LNCAP (cell line): ENCODE measurements at regions not wholly inside any gene's neighbourhood (a gene's known extent, or its start where the extent isn't known, plus 50 kb on each side); places are given as distances from the start of the nearest gene placed in this dataset.

Experiments used
- CTCF ChIP-seq: fragments of 450-650 bp; IDR thresholded peaks from 2 replicates; pipeline ENCODE4 v1.5.1; 2017; ENCODE audit warnings: mild to moderate bottlenecking

- TF ChIP-seq CTCF: no peak
Measured at GRCh38 chr3:1561427-1561826, 468.6 kb downstream of the CNTN6 start.

DNA sequence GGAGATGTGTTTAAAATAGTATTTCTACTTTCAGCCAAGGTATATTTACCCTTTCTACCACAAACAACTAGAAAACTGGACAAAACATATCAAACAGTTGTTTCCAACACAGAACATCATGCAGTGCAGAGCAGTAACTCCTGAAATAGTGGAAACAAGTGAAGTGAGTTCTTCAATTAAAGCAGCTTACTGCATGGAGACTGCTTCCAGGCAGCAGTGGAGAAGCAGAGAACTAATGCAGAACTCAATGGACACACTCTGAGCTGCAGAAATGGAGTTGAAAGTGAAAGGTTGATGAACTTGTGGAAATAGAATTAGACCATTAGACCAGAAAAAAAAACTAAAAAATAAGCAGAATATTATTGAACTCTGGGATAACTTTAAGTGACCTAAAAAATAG lies 478.9 kb downstream of the CNTN6 start:
- TF ChIP-seq CTCF: no peak

DNA sequence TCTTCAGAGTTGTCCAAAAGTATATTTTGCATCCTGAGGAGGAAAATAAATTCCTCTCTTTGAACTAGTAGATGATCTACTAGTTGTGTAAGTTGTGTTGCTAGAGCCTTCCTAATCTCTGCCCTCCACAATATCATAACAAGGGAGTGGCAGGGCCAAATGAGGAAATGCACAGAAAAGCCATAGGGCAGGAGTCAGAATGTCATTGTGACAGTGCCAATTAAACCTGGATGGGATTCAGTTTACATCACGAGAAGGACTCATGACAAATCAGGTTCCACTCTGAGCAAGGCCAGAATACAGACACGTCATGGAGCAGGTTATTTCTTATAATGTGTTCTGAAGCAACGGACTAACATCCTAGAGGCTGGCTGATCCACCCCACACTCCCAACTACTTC lies 483.2 kb downstream of the CNTN6 start:
- no peak for TF ChIP-seq CTCF

DNA sequence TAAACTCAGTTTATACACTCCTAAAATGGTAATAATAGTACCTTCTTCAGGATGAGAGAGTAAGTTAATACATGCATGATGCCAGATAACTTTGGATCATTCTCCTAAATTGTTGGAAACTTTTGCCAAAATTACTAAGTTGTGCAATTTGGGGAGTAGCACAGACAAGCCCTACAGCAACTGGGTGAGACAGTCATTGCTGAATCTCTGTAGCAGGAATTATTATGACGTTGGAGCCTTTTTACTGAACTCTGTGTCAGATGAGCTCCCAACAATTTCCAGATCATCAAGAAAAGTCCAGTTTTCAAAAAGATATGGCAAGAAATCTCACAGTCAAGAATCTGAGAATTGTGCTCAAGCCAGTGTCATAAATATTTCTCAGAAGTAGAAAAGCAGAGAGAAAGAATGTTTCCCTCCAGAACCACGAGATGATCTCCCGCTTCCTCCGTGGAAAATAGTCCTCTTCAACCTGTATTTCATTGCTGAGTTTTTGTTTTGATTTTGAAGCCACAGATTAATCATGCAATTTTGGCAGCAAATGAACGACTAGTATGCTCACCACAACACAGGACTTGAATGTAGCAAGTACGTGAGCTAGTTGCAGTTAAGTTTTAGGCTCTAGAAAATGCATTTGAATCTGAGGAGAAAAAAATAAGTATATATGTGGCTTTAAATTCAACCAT lies 485.4 kb downstream of the CNTN6 start:
- no peak for TF ChIP-seq CTCF

GRCh38 chr3:1583044-1583443 lies 490.2 kb downstream of the CNTN6 start:
- no peak for TF ChIP-seq CTCF

- TF ChIP-seq CTCF: no peak
Measured at GRCh38 chr3:1587426-1587825, 494.6 kb downstream of the CNTN6 start.

DNA sequence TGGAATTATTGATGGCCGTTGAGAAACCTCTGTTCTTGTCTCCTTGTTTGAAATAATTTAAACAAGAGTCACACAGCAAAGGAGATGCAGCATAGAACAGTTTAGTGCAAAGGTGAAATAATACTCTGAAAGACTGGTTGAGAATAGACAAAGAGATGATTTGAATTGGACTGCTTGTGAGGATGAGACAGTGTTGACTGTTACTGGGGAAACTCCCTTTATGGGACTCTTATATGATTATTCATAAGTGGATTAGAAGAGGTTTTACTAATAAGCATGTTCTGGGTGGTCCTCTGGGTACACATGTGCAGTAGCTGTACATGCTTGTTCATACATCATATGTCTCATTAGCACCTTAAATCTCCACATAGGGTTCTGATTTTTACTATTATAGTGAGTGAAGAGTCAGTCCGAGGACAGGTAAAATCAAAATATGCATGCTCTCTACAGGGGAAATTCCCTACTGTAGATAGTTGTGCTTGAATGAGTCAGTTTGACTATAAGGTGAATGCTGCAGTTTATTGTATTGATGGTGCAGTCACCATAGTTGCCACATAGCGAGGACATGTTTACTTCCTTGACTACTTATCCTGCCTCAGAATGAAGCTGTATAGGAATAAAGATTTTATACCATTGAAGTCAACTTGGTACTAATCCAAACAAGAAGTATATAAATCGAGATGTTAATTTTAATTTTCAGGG lies 498.7 kb downstream of the CNTN6 start:
- TF ChIP-seq CTCF: no peak
